Endothelial cell of umbilical vein (primary cell): ENCODE measurements at regions not wholly inside any gene's neighbourhood (a gene's known extent, or its start where the extent isn't known, plus 50 kb on each side); places are given as distances from the start of the nearest gene placed in this dataset.
"Not testable (repeated sequence)": the region's sequence is repeated elsewhere in the genome, so short reads cannot be mapped to it uniquely, and the experiment has no call there.

Experiments
- BruUV-seq: library from RNA; stranded (reverse); fragments of 400-500 nt; replicated peaks from 2 replicates; lab custom pipeline; 2021; lab: Mats Ljungman, UMichigan
- CTCF ChIA-PET: fragments of 300-600, 350-600 bp; sonication (Branson Sonifier 250); formaldehyde crosslinking; loops from one replicate; lab custom pipeline; 2021; ENCODE audit warnings: antibody characterized with exemption, inconsistent platforms; lab: Charles Lee
- POLR2A ChIA-PET: fragments of 300-600, 350-600 bp; sonication (Branson Sonifier 250); formaldehyde crosslinking; loops from one replicate; lab custom pipeline; 2021; ENCODE audit warnings: antibody characterized with exemption, inconsistent platforms; lab: Charles Lee
- DNase-seq: peaks from one replicate; pipeline ENCODE4 v3.0.0-alpha.2; 2011; ENCODE audit warnings: low read depth, low spot score
- FAIRE-seq: peaks from 2 replicates; lab custom pipeline; 2011; peaks lifted over from hg19 to GRCh38; lab: Jason Lieb, UNC
- H2AFZ ChIP-seq: 2 replicates; pipeline ENCODE4 v1.6.0; 2012; ENCODE audit warnings: low read depth, low read length, control low read depth, inconsistent platforms
- H3K27ac ChIP-seq: 2 replicates; pipeline ENCODE4 v1.5.1; 2011; ENCODE audit warnings: low read depth, mild to moderate bottlenecking, control low read depth, low read length, moderate library complexity; ENCODE audit not compliant: insufficient read depth
- H3K27me3 ChIP-seq, 2 experiments: 2 replicates each; pipeline versions ENCODE4 v1.6.0 to v1.6.1; 2011; ENCODE audit warnings: low read length in 2 of 2, mixed read lengths in 1 of 2; ENCODE audit not compliant: control insufficient read depth in 2 of 2, insufficient read depth in 2 of 2
- H3K36me3 ChIP-seq, 2 experiments: 2 replicates in 1 of 2; 3 replicates in 1 of 2; pipeline ENCODE4 v1.5.1; 2011; ENCODE audit warnings: low read length in 2 of 2, mild to moderate bottlenecking in 1 of 2, moderate library complexity in 1 of 2; ENCODE audit not compliant: control insufficient read depth in 2 of 2, insufficient read depth in 2 of 2; ENCODE audit errors: extremely low read depth in 1 of 2
- H3K4me1 ChIP-seq: 3 replicates; pipeline ENCODE4 v1.5.1; 2011; ENCODE audit warnings: mild to moderate bottlenecking, low read length; ENCODE audit not compliant: control insufficient read depth, insufficient read depth; ENCODE audit errors: extremely low read depth
- H3K4me2 ChIP-seq: 2 replicates; pipeline ENCODE4 v1.6.1; 2011; ENCODE audit warnings: low read length, control low read depth, mixed read lengths; ENCODE audit not compliant: insufficient read depth
- H3K4me3 ChIP-seq, 3 experiments: fragments of 200-600 bp in 1 of 3; sonication (generic), shearing (Covaris generic) in 1 of 3; replicated peaks in 1 of 3; 2 replicates each; pipeline ENCODE4 v1.5.1; 2011 to 2016; ENCODE audit warnings: control low read depth in 3 of 3, low read length in 3 of 3, mild to moderate bottlenecking in 2 of 3, inconsistent platforms in 1 of 3, low read depth in 1 of 3, moderate library complexity in 1 of 3; ENCODE audit not compliant: insufficient read depth in 1 of 3
- H3K79me2 ChIP-seq: 2 replicates; pipeline ENCODE4 v1.6.0; 2012; ENCODE audit warnings: low read length, inconsistent platforms; ENCODE audit not compliant: control insufficient read depth, insufficient read depth
- H3K9ac ChIP-seq: replicated peaks from 2 replicates; pipeline ENCODE3; 2011; ENCODE audit warnings: low read length, control low read depth; ENCODE audit not compliant: insufficient read depth; ENCODE audit errors: extremely low read depth
- H3K9me1 ChIP-seq: replicated peaks from 3 replicates; pipeline ENCODE4 v1.6.0; 2011; ENCODE audit warnings: mild to moderate bottlenecking, low read length; ENCODE audit not compliant: control insufficient read depth, insufficient read depth; ENCODE audit errors: extremely low read depth
- H3K9me3 ChIP-seq: replicated peaks from 2 replicates; pipeline ENCODE4 v1.5.1; 2012; ENCODE audit warnings: low read length, inconsistent platforms; ENCODE audit not compliant: control insufficient read depth, insufficient read depth
- H4K20me1 ChIP-seq: replicated peaks from 2 replicates; pipeline ENCODE3; 2011; ENCODE audit warnings: mild to moderate bottlenecking, low read length; ENCODE audit not compliant: control insufficient read depth, insufficient read depth; ENCODE audit errors: extremely low read depth
- EZH2 ChIP-seq: IDR thresholded peaks from 2 replicates; pipeline ENCODE4 v1.6.1; 2012; ENCODE audit warnings: borderline replicate concordance, low read depth, mild to moderate bottlenecking, moderate library complexity, low read length, inconsistent platforms; ENCODE audit not compliant: severe bottlenecking
- FOS ChIP-seq: IDR thresholded peaks from 2 replicates; pipeline ENCODE4 v1.6.1; 2011; ENCODE audit warnings: mild to moderate bottlenecking, low read length, moderate library complexity, borderline replicate concordance; ENCODE audit not compliant: insufficient read depth
- GATA2 ChIP-seq: IDR thresholded peaks from 2 replicates; pipeline ENCODE4 v1.7.0; 2011; ENCODE audit warnings: low read depth, mild to moderate bottlenecking, moderate library complexity, mixed read lengths, low read length; ENCODE audit not compliant: insufficient read length, insufficient read depth
- JUN ChIP-seq: IDR thresholded peaks from 2 replicates; pipeline ENCODE4 v1.6.1; 2011; ENCODE audit warnings: borderline replicate concordance, low read depth; ENCODE audit not compliant: insufficient read length, insufficient read depth
- MYC ChIP-seq: IDR thresholded peaks from one replicate; pipeline ENCODE4 v1.6.1; 2011; ENCODE audit warnings: mild to moderate bottlenecking, low read depth, low read length
- POLR2A ChIP-seq: IDR thresholded peaks from 2 replicates; pipeline ENCODE4 v1.6.1; 2012; ENCODE audit warnings: low read depth, mild to moderate bottlenecking, control low read depth, low read length
- POLR2AphosphoS5 ChIP-seq: IDR thresholded peaks from 2 replicates; pipeline ENCODE4 v1.6.1; 2012; ENCODE audit warnings: low read depth, mild to moderate bottlenecking, control low read depth, low read length, moderate library complexity; ENCODE audit not compliant: insufficient read depth
- dilution Hi-C: fragments of 300-500 bp; cut with MboI; formaldehyde crosslinking; loops from one replicate; pipeline ENCODE4 v1.15.0; 2019; ENCODE audit warnings: low sequenced_read_pairs; ENCODE audit not compliant: extremely low pct_ligation_motif_present
- intact Hi-C: fragments of 100-400 bp; cut with micrococcal nuclease; formaldehyde crosslinking; loops from one replicate; pipeline ENCODE4 v1.10.0; 2022
- TF ChIP-seq, protein P1 (sequence below), 2 donors: IDR thresholded peaks; 1 replicate in 1 of 2; 2 replicates in 1 of 2; pipeline ENCODE4 v1.5.1; 2011; ENCODE audit warnings: low read length in 2 of 2, mild to moderate bottlenecking in 2 of 2, moderate library complexity in 2 of 2, control low read depth in 1 of 2, inconsistent platforms in 1 of 2, low read depth in 1 of 2; ENCODE audit not compliant: insufficient read depth in 1 of 2; ENCODE audit errors: extremely low read depth in 1 of 2
- TF ChIP-seq, protein P2 (sequence below): IDR thresholded peaks from 2 replicates; pipeline ENCODE4 v1.6.1; 2011; ENCODE audit not compliant: insufficient read depth, insufficient read length

DNA sequence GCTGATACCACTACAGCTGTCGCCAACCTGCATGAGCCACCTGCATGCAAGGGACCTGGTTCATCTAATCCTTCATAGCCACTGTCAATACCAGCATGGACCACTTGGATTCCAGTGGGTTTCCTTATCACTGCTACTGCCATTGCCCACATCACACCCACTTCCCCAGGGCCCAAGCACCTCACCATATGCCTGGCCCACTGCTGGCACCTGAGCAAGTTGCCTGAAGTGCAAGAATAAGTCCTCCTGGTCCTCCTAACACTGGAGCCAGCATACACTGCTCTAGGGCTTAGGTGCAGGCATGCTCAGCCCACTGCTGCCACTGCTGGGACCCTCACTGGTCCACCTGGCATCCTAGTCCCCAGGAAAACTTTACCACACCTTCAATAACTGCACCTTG, 1136.8 kb upstream of the ADGRL4 start:
- Histone ChIP-seq H3K79me2 (no peaks in the 10 kb centered on the region), H3K9me1 (no peaks in the 10 kb centered on the region), H3K27me3 (no peaks in the 10 kb centered on the region), H3K36me3 (no peaks in the 10 kb centered on the region), H3K4me3 (no peak overlapping the region), H3K4me2 (no peak overlapping the region), H3K4me1 (no peaks in the 10 kb centered on the region), H3K9ac (no peak overlapping the region), H4K20me1 (no peaks in the 10 kb centered on the region), H3K27ac (no peak overlapping the region), H3K9me3 (peaks cover 2% of the 10 kb centered on the region), H2AFZ (no peak overlapping the region)
- ChIA-PET POLR2A (no interaction called here), CTCF (no interaction called here)
- TF ChIP-seq MYC (no peak), FOS (no peak), GATA2 (no peak), POLR2A (no peak), JUN (no peak), EZH2 (no peak), POLR2AphosphoS5 (no peak)
- TF ChIP-seq, protein P1, sequence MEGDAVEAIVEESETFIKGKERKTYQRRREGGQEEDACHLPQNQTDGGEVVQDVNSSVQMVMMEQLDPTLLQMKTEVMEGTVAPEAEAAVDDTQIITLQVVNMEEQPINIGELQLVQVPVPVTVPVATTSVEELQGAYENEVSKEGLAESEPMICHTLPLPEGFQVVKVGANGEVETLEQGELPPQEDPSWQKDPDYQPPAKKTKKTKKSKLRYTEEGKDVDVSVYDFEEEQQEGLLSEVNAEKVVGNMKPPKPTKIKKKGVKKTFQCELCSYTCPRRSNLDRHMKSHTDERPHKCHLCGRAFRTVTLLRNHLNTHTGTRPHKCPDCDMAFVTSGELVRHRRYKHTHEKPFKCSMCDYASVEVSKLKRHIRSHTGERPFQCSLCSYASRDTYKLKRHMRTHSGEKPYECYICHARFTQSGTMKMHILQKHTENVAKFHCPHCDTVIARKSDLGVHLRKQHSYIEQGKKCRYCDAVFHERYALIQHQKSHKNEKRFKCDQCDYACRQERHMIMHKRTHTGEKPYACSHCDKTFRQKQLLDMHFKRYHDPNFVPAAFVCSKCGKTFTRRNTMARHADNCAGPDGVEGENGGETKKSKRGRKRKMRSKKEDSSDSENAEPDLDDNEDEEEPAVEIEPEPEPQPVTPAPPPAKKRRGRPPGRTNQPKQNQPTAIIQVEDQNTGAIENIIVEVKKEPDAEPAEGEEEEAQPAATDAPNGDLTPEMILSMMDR (IDR thresholded peaks at IDR 0.05; ENCODE audit: extremely low read depth in 1 of 2, insufficient read depth in 1 of 2, low read depth in 1 of 2, low read length in 2 of 2): no peak
- TF ChIP-seq, protein P2, sequence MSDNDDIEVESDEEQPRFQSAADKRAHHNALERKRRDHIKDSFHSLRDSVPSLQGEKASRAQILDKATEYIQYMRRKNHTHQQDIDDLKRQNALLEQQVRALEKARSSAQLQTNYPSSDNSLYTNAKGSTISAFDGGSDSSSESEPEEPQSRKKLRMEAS: no peak
- intact Hi-C loops: no loop called here
- dilution Hi-C loops: no loop called here
- DNase-seq: no peak
- FAIRE-seq: no peak
- BruUV-seq: no TSS peak

DNA sequence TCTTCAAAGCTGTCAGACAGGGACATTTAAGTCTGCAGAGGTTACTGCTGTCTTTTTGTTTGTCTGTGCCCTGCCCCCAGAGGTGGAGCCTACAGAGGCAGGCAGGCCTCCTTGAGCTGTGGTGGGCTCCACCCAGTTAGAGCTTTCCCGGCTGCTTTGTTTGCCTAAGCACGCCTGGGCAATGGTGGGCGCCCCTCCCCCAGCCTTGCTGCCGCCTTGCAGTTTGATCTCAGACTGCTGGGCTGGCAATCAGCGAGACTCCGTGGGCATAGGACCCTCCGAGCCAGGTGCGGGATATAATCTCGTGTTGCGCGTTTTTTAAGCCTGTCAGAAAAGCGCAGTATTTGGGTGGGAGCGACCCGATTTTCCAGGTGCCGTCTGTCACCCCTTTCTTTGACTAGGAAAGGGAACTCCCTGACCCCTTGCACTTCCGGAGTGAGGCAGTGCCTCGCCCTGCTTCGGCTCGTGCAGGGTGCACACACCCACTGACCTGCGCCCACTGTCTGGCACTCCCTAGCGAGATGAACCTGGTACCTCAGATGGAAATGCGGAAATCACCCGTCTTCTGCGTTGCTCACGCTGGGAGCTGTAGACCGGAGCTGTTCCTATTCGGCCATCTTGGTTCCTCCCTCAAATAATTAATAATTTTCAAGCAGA, 1131.5 kb upstream of the ADGRL4 start:
- CTCF ChIA-PET, H3K79me2 ChIP-seq, H3K9ac ChIP-seq, H3K4me3 ChIP-seq, H3K4me1 ChIP-seq, dilution Hi-C loops, H3K9me3 ChIP-seq, H2AFZ ChIP-seq, BruUV-seq, FAIRE-seq, H3K36me3 ChIP-seq, H3K4me2 ChIP-seq, intact Hi-C loops, H3K27ac ChIP-seq, POLR2A ChIA-PET, H3K9me1 ChIP-seq, H4K20me1 ChIP-seq, H3K27me3 ChIP-seq, DNase-seq: not testable (repeated sequence)
